GM21360 (cell line): ENCODE measurements at regions not wholly inside any gene's neighbourhood (a gene's known extent, or its start where the extent isn't known, plus 50 kb on each side); places are given as distances from the start of the nearest gene placed in this dataset.
"Not testable (repeated sequence)": the region's sequence is repeated elsewhere in the genome, so short reads cannot be mapped to it uniquely, and the experiment has no call there.

Source experiments
- ATAC-seq: cut with Tn5 transposase; IDR thresholded peaks from one replicate; pipeline ENCODE4 v1.9.1; 2021; ENCODE audit warnings: mild to moderate bottlenecking, moderate library complexity; ENCODE audit not compliant: unreplicated experiment

DNA sequence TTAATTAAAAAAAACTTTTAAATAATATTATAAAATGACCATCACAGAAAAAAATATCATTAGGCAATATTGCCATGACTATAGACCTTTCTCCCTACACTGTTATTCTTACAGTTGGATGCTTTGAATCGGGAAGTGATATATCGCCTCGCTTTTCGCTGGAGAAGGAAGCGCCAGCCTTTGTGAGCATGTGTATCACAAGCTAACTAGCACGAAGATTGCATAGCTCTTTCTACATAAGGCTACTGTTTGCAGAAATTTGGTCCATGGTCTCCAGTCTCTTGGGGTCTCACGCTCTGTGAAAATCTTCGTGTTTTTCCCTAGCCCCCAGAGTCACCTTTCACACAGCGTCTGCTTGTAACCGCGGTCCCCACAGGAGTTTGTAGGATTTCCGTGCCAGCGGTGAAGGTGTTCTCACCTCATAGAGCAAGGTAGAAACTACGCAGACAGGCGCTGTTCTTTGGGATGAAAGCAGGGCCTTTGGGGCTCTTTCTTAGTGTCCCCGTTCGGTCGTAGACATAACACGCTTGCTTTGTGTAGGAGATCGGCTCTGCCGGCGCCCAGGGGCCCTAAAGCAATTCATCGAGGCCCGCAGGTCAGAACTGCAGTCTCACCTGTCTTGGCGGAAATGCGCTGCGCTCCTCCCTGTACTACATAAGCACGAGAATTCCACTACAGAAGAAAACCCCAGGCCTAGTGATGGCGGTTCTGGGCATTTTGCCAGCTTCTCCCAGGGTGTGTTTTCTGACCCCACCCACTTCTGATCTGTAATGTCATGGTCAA, 214.5 kb upstream of the NOTCH2NLA start:
- not testable (repeated sequence) for ATAC-seq

DNA sequence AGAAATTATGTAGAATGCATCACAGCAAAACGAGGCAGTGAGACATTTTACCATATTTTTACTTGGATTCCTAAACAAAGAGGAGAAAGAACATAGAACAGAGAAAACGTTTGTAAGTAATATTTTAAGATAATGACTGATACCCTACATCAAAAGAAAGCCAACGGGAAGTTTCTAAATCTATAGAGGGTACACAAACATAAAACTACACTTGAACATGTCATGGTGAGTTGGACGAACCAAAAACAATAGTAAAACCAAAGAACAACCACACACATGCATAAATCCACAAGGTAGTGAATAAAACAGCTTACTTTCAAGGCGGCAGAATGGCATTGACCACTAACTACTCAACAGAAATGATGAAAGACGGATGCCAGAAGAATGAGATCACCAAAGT, 209.7 kb upstream of the NOTCH2NLA start:
- not testable (repeated sequence) for ATAC-seq

- not testable (repeated sequence) for ATAC-seq
Observed at GRCh38 chr1:146416642-146417041, 187.8 kb upstream of the NOTCH2NLA start.

- ATAC-seq: not testable (repeated sequence)
Observed at GRCh38 chr1:146415017-146415416, 186.2 kb upstream of the NOTCH2NLA start.

DNA sequence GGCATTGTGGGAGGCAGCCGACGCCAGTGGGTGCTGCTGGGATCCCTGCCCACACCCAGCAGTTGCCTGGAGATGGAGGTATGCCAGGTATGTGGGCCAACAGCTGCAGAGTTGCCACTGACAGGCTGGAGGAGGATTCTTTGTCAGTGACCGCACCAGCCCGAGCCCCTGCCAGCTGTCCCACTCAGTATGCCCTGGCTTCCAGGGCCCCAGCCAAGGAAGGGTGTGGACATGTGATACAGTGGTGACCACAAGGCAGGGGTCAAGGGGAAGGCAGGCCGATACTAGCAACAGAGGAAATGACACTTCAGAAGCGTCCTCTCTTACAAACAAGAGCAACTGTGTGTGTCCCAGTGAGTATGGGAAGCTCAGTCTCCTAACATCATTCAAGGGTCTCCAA, 185.1 kb upstream of the NOTCH2NLA start:
- not testable (repeated sequence) for ATAC-seq

DNA sequence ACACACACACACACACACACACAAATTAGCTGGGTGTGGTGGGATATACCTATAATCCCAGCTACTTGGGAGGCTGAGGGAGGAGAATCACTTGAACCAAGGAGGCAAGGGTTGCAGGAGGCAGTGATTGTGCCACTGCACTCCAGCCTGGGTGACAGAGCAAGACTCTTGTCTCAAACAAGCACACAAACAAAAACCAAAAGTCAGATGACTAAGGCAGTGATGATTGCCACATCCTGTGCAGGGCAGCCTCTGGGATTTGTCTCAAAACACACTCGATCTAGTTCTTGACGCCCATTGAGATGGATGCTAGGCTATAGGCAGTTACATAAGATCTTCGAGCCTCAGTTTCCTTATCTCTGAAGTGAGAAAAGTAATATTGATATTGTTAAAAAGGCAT, 183.1 kb upstream of the NOTCH2NLA start:
- not testable (repeated sequence) for ATAC-seq

- ATAC-seq: not testable (repeated sequence)
Observed at GRCh38 chr1:146409817-146410441, 181.1 kb upstream of the NOTCH2NLA start.

- not testable (repeated sequence) for ATAC-seq
Observed at GRCh38 chr1:146409116-146409801, 180.4 kb upstream of the NOTCH2NLA start.

GRCh38 chr1:146401281-146401825, 172.5 kb upstream of the NOTCH2NLA start:
- ATAC-seq: not testable (repeated sequence)

DNA sequence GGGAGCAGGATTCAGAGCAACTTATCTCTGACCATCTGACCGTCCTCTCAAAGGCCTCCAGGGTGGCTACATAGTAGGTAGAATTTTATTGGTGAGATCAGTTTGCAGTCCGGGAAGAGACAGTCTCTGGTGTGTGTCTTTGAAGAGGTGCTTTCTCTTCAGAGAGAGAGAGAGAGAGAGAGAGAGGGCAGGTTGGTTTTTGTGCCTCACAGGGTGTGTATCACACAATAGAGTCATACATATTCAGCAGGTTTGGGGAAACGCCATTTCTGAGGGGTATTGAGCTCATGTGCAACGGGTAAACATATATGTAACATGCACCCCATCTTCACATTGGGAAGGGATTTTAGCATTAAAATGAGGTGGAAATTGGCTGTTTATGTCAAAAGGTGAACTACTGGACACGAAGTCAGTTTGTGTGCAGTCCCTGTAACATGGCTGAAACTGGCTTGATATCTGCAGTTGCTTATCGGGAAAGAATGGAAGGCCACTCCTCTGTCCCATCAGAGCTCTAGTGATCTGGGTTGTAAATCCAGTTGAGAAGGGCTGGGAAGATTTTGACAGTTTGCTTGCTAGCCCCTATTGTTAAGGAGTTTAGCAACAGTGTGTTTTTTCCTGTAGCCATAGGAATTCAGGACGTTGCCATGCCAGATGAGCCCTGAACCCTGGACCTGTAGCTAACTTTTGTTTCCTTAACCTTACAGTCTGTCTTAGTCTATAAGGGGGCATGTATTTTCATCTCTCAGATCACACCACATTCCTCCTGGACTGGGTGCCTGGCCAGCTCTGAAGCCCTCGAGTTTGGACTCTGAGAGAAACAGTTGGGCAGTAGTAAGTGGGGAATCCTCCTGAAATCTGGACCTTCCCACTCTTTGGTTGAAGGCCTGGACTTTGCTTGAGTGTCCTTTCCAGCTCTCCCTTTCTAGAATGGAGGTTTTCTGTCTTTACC, 171.6 kb upstream of the NOTCH2NLA start:
- not testable (repeated sequence) for ATAC-seq

GRCh38 chr1:146399225-146399624, 170.4 kb upstream of the NOTCH2NLA start:
- ATAC-seq: not testable (repeated sequence)

DNA sequence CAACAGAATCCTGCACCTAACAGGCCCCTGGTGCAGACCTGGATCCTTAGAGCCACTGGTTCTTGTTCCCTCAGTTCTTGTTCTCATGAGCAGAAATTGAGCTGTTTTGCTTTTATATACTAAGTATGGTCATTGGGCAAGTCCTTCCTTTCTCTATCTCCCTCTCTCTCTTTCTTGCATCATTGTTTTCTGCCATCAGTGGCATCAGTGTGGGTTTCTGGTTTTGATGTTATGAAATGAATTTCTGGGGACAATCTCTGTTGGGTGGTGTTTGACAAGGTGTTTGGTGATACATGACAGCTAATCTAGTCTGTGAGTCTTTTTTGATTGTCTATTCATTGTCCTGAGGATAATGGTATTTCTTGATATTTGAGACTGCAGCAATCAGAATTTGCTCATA, 168.0 kb upstream of the NOTCH2NLA start:
- not testable (repeated sequence) for ATAC-seq

DNA sequence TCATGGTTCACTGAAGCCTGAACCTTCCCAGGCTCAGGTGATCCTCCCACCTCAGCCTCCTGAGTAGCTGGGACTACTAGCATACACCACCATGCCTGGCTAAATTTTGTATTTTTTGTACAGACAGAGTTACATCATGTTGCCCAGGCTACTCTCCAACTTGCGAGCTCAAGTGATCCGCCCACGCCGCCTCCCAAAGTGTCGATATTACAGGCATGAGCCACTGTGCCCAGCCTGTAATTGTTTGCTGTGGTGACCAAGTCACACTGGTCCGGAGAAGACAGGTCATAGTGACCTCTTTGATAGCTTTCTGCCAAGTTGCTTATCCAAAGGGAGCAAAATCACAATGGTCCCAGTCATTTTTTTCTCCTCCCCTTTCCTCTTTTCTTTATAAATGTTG, 167.4 kb upstream of the NOTCH2NLA start:
- ATAC-seq: not testable (repeated sequence)

DNA sequence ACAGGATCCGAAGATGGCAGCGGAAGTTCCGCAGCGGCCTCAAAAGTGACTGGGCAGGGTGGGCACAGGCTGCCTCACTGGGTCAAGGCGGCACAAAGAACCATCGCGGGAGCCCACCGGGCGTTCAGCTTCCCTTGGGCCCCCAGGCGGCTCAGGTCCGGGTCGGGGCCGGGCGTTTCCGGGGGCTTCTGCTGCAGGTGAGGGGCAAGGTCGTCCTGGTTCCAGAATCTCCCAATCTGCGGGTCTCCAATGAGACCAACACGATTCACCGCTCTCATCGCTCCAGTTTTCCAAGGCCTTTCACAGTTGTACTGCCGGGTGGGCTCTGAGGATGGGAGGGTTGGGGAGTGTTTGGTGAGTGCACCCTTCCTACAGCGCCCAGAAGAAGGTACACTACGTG, 165.0 kb upstream of the NOTCH2NLA start:
- not testable (repeated sequence) for ATAC-seq

- not testable (repeated sequence) for ATAC-seq
Observed at GRCh38 chr1:146393154-146393553, 164.3 kb upstream of the NOTCH2NLA start.

DNA sequence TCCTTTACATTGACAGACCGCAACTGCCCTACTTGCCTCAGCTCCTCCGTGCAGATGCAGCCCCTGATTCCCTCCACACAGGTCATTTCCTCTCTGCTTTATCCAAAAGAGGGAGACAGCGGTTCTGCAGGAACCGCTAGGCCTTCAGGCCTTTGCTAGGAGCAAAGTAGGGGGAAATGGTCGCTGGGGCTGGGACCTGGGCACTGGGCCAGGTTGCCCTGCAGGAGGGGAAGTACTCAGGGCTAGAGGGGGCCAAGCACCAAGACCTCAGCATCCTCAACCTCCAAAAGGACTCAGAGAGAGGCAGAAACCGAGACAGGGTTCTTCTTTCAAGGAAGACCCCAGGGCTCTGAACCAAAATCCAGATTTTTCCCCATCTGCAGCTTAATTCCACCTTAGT, 160.4 kb upstream of the NOTCH2NLA start:
- ATAC-seq: not testable (repeated sequence)

- ATAC-seq: not testable (repeated sequence)
Observed at GRCh38 chr1:146387750-146388469, 159.1 kb upstream of the NOTCH2NLA start.

DNA sequence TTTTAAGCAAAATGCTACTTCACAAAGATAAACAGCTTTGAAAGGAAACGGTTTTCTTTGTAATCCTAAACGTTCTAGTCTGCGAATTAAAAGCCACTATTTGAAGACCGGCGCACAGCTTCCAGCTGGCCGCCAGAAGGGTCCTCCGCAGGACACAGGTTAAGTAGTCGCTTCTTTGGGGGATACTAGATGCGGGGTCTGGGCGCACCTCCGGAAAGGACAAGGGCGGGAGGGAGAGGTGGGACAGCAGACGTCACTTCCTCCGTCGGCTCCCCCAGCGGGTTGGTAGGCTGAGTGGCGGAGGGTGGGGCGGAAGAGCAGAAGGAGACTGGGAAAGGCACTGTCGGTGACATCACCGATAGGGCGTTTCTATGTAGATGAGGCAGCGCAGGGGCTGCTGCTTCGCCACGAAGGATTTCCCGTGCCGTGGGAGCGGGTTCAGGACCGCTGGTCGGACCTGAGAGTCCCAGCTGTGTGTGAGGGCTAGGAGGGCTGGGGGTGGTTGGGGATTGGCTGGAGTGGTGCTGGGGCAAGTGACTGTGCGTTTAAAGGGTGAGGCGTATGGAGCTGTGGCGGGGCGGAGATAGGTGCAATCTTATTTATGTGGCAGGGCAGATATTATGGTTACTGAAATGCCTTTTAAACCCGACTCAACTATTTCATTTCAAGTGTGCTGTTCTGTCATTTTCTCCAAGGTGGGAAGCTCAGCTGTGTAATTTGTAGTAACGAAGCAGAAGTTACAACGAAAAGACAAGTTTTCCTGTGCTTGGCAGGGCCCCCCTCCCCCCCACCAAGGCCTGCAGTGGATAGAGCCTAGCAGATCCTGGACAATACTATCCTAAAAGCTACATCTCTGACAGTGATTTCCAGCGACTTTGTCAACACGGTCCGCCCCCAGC, 158.3 kb upstream of the NOTCH2NLA start:
- peak; percentile 85 for ATAC-seq

GRCh38 chr1:146381196-146381595, 152.4 kb upstream of the NOTCH2NLA start:
- not testable (repeated sequence) for ATAC-seq
